Ishikawa (cell line): ENCODE measurements at regions not wholly inside any gene's neighbourhood (a gene's known extent, or its start where the extent isn't known, plus 50 kb on each side); places are given as distances from the start of the nearest gene placed in this dataset.

Source experiments
- CEBPB ChIP-seq: IDR thresholded peaks from 2 replicates; pipeline ENCODE4 v1.6.1; 2012
- EGR1 ChIP-seq: IDR thresholded peaks from 2 replicates; pipeline ENCODE4 v1.6.1; 2012
- TAF1 ChIP-seq: IDR thresholded peaks from 2 replicates; pipeline ENCODE4 v1.6.1; 2012; ENCODE audit warnings: low read depth, mild to moderate bottlenecking

DNA sequence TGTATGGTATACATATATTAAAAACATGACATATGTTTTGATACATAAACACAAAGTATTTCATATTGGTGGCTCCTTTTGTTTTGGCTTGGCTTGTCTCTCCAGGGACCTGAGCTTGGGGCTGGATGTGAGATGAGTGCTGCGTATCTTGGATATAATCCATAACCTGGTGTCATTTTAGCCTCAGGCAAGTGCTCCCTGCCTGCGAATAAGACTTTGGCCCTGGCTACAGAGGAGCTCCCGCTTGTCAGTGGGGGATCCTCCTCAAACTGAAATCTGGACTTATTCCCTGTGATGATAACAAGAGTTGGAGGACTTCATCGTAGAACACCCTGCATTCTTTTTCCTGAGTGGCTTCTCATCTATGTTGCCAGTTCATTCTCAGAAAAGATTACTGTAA lies 341.7 kb upstream of the CLINT1 start:
- TF ChIP-seq EGR1, result no peak
- no peak for TF ChIP-seq TAF1
- no peak for TF ChIP-seq CEBPB
